Stomach (tissue), 8 donors: ENCODE measurements at regions not wholly inside any gene's neighbourhood (a gene's known extent, or its start where the extent isn't known, plus 50 kb on each side); places are given as distances from the start of the nearest gene placed in this dataset.

Source experiments
- DNase-seq, 2 donors: peaks; one replicate each; pipeline versions ENCODE4 v3.0.0 to v3.0.0-alpha.2; 2013 to 2019
- H3K27ac ChIP-seq, 5 donors: fragments of 200-600 bp in 4 of 5; sonication (generic) in 4 of 5; one replicate each; pipeline ENCODE4 v1.5.1; 2013 to 2019; ENCODE audit warnings: mild to moderate bottlenecking in 1 of 5, moderate library complexity in 1 of 5
- H3K27me3 ChIP-seq, 3 donors: fragments of 200-600 bp; sonication (generic); one replicate each; pipeline ENCODE4 v1.5.1; 2017 to 2019; ENCODE audit warnings: mixed run types in 1 of 3
- H3K36me3 ChIP-seq, 4 donors: fragments of 200-600 bp; sonication (generic); 1 replicate in 3 of 4; 2 replicates in 1 of 4; pipeline ENCODE4 v1.5.1; 2016 to 2019
- H3K4me1 ChIP-seq, 4 donors: fragments of 200-600 bp; sonication (generic); one replicate each; pipeline ENCODE4 v1.5.1; 2016 to 2019
- H3K4me3 ChIP-seq, 4 donors: fragments of 200-600 bp; sonication (generic) in 3 of 4; one replicate each; pipeline ENCODE4 v1.5.1; 2016 to 2019; ENCODE audit warnings: mild to moderate bottlenecking in 1 of 4
- H3K9me3 ChIP-seq, 4 donors: fragments of 200-600 bp; sonication (generic); one replicate each; pipeline ENCODE4 v1.5.1; 2016 to 2019
- EP300 ChIP-seq: sonication (generic); formaldehyde crosslinking; IDR thresholded peaks from one replicate; pipeline ENCODE4 v1.6.1; 2017; ENCODE audit warnings: antibody characterized with exemption
- POLR2A ChIP-seq, 4 donors: fragments of 450-650 bp; IDR thresholded peaks; one replicate each; pipeline ENCODE4 v1.6.1; 2016; ENCODE audit warnings: antibody characterized with exemption in 4 of 4, control low read depth in 2 of 4, mild to moderate bottlenecking in 1 of 4, moderate library complexity in 1 of 4
- POLR2AphosphoS5 ChIP-seq, 3 donors: sonication (generic); formaldehyde crosslinking; IDR thresholded peaks; one replicate each; pipeline ENCODE4 v1.6.1; 2016; ENCODE audit warnings: antibody characterized with exemption in 3 of 3
- WGBS, 5 donors: extraction: QIAGEN DNeasy Blood & Tissue Kit in 3 of 5; methylation state at CpG; one replicate each; pipeline versions ENCODE4 v1.1.5 to v1.1.7; 2013 to 2018; 5-methylcytosine and 5-hydroxymethylcytosine counted together
- intact Hi-C: fragments of 100-400 bp; cut with DNase I; formaldehyde crosslinking; loops from one replicate; pipeline ENCODE4 v1.15.1; 2023; ENCODE audit warnings: low total_unique reads
- TF ChIP-seq, protein P1 (sequence below), 7 experiments: fragments of 450-650 bp in 4 of 7; fragments of 200-600 bp in 3 of 7; sonication (generic) in 3 of 7; IDR thresholded peaks; one replicate each; pipeline ENCODE4 v1.5.1; 2016 to 2019; ENCODE audit warnings: antibody characterized with exemption in 7 of 7, control low read depth in 2 of 7, mild to moderate bottlenecking in 1 of 7
- donor health status: healthy with polysubstance abuse.
- donor health status: Bipolar disorder and iron deficiency.
- donor health status: healthy.

DNA sequence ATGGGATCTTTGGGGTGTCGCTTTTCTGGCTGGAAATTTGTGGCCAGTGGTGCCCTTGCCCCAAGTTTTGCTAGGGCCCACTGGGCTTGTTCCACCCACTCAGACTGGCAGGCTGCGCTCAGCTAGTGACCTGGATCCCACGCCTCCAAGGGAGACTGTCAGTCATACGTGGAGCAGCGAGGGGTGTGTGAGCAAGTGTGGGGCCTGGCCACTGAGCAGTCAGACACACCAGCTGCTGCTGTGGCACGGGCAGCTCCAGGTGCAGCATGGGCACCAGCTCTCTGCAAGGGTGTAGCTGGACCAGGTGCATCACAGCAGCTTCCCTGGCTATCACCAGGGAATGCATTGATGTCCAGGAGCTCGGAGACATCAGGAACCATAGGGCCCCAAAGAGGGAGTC is 327.0 kb downstream of the NR4A2 start:
- intact Hi-C loops: no loop called here
- 90 to 93% (median 91%) methylated on average over 7 of the region's 7 CpGs for WGBS, 5 donors
- no peak for TF ChIP-seq POLR2A (IDR thresholded peaks at IDR 0.05)
- no peak for TF ChIP-seq EP300
- TF ChIP-seq POLR2AphosphoS5 (IDR thresholded peaks at IDR 0.05): no peak
- TF ChIP-seq, protein P1, sequence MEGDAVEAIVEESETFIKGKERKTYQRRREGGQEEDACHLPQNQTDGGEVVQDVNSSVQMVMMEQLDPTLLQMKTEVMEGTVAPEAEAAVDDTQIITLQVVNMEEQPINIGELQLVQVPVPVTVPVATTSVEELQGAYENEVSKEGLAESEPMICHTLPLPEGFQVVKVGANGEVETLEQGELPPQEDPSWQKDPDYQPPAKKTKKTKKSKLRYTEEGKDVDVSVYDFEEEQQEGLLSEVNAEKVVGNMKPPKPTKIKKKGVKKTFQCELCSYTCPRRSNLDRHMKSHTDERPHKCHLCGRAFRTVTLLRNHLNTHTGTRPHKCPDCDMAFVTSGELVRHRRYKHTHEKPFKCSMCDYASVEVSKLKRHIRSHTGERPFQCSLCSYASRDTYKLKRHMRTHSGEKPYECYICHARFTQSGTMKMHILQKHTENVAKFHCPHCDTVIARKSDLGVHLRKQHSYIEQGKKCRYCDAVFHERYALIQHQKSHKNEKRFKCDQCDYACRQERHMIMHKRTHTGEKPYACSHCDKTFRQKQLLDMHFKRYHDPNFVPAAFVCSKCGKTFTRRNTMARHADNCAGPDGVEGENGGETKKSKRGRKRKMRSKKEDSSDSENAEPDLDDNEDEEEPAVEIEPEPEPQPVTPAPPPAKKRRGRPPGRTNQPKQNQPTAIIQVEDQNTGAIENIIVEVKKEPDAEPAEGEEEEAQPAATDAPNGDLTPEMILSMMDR (IDR thresholded peaks at IDR 0.05): no peak
- Histone ChIP-seq H3K4me3 (no peak overlapping the region), H3K36me3 (no peaks in the 10 kb centered on the region), H3K27ac (no peak overlapping the region), H3K4me1 (no peaks in the 10 kb centered on the region), H3K9me3 (no peaks in the 10 kb centered on the region), H3K27me3 (no peaks in the 10 kb centered on the region)
- no peak for DNase-seq

DNA sequence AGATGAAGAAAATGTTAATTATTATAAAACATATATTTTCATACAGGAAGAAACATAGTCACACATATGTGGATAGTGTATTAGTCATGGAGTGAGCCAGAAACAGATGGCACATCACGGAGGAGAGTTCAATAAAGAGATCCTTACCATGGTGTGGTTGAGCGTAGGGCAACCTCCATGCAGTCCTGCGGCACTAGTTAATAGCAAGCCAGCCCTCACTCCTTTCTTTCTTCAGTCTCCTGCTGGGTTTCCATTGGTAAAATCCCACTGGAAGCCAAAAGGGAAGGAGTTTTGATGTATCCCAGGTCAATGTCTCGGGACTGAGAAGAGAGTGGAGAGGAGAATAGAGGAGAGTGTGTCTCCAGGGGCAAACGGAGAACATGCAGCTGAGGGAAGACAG is 328.1 kb downstream of the NR4A2 start:
- Histone ChIP-seq H3K4me1 (no peaks in the 10 kb centered on the region), H3K4me3 (no peak overlapping the region), H3K27me3 (no peaks in the 10 kb centered on the region), H3K9me3 (no peaks in the 10 kb centered on the region), H3K36me3 (no peaks in the 10 kb centered on the region), H3K27ac (no peak overlapping the region)
- DNase-seq: no peak
- 73 to 82% (median 77%) methylated on average over 5 of the region's 5 CpGs for WGBS, 5 donors
- TF ChIP-seq EP300: no peak
- TF ChIP-seq POLR2AphosphoS5 (IDR thresholded peaks at IDR 0.05): no peak
- no peak for TF ChIP-seq POLR2A (IDR thresholded peaks at IDR 0.05)
- TF ChIP-seq, protein P1 (IDR thresholded peaks at IDR 0.05): no peak
- intact Hi-C loops: no loop called here

DNA sequence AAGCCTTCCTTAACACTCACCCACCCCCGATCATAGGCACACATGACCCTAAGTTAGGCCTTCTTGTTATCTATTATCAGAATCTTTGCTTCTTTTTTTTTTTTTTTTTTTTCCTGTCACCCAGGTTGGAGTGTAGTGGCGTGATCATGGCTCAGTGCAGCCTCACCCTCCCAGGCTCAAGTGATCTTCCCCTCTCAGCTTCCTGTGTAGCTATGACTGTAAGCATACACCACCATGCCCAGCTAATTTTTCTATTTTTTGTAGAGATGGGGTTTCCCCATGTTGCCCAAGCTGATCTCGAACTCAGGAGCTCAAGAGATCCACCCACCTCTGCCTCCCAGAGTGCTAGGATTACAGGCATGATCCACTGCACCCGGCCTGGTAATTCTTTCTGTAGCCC is 328.7 kb downstream of the NR4A2 start:
- Histone ChIP-seq H3K4me1 (no peaks in the 10 kb centered on the region), H3K4me3 (no peak overlapping the region), H3K27me3 (no peaks in the 10 kb centered on the region), H3K9me3 (no peaks in the 10 kb centered on the region), H3K36me3 (no peaks in the 10 kb centered on the region), H3K27ac (no peak overlapping the region)
- intact Hi-C loops: no loop called here
- DNase-seq: no peak
- no peak for TF ChIP-seq POLR2A (IDR thresholded peaks at IDR 0.05)
- TF ChIP-seq, protein P1 (IDR thresholded peaks at IDR 0.05): no peak
- no peak for TF ChIP-seq EP300
- TF ChIP-seq POLR2AphosphoS5 (IDR thresholded peaks at IDR 0.05): no peak
- 80 to 92% (median 87%) methylated on average over 4 of the region's 4 CpGs for WGBS, 5 donors

DNA sequence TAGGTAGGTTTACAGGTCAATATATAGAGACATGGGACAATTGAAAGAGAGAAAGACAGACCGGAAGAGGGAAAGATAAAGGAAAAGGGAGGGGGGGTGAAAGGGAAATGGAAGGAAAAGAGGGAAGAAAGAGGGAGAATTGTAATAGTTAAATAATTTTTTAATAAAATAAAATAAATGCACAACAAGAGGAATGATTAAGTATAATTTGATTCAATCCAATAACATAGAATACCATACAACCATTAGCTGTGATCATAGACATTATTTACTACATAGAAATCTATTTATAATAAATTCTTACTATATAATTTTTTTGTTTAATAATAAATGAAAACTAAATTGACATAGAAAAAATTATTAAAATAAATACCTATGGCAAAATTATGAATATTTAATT is 330.7 kb downstream of the NR4A2 start:
- Histone ChIP-seq H3K36me3 (no peaks in the 10 kb centered on the region), H3K4me3 (no peak overlapping the region), H3K4me1 (no peaks in the 10 kb centered on the region), H3K9me3 (no peaks in the 10 kb centered on the region), H3K27me3 (no peaks in the 10 kb centered on the region), H3K27ac (no peak overlapping the region)
- intact Hi-C loops: no loop called here
- TF ChIP-seq EP300 (no peak), POLR2A (IDR thresholded peaks at IDR 0.05) (no peak), POLR2AphosphoS5 (IDR thresholded peaks at IDR 0.05) (no peak)
- no peak for DNase-seq
- 80 to 96% (median 90%) methylated on average over 1 of the region's 1 CpG for WGBS, 5 donors

DNA sequence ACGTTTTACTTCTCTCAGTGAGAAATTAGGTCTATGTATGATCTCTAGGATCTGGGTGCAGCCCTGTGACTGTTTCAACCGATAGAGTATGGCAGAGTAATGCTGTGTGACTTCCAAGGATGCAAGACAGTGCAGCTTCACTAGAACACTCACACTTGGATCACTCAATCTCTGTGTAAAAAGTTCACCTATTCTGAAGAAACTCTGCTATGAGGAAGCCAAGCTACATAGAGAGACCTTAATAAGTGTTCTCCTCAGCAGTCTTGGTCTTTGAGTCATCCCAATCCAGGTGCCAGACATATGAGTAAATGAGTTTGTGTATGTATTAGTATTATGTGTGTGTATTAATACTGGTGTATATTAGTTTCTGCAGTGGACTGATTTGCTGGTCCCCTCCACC is 335.0 kb downstream of the NR4A2 start:
- Histone ChIP-seq H3K27me3 (no peaks in the 10 kb centered on the region), H3K4me1 (no peaks in the 10 kb centered on the region), H3K36me3 (no peaks in the 10 kb centered on the region), H3K9me3 (peaks cover 0 to 5% (median 0%) of the 10 kb centered on the region in 4 donors), H3K27ac (no peak overlapping the region), H3K4me3 (no peak overlapping the region)
- 83 to 90% (median 88%) methylated on average over 2 of the region's 2 CpGs for WGBS, 5 donors
- TF ChIP-seq POLR2AphosphoS5 (IDR thresholded peaks at IDR 0.05): no peak
- TF ChIP-seq POLR2A (IDR thresholded peaks at IDR 0.05): no peak
- TF ChIP-seq, protein P1 (IDR thresholded peaks at IDR 0.05): no peak
- TF ChIP-seq EP300: no peak
- intact Hi-C loops: no loop called here
- DNase-seq: no peak
